Neural cell (in vitro differentiated cells): ENCODE measurements at regions not wholly inside any gene's neighbourhood (a gene's known extent, or its start where the extent isn't known, plus 50 kb on each side); places are given as distances from the start of the nearest gene placed in this dataset.

Experiments
- H2AFZ ChIP-seq: fragments of 200-600, 300-800 bp; sonication (generic), shearing (Covaris generic); 2 replicates; pipeline ENCODE4 v1.6.0; 2014; ENCODE audit warnings: low read depth, mild to moderate bottlenecking, antibody characterized with exemption, low read length, moderate library complexity
- H3F3A ChIP-seq: fragments of 200-600 bp; shearing (Covaris generic); 2 replicates; pipeline ENCODE4 v1.6.1; 2016; ENCODE audit warnings: mild to moderate bottlenecking, moderate library complexity, mixed read lengths, antibody characterized with exemption, low read length; ENCODE audit not compliant: insufficient read depth, poor library complexity, severe bottlenecking
- H3K27ac ChIP-seq: fragments of 200-600, 300-800 bp; sonication (generic), shearing (Covaris generic); 2 replicates; pipeline ENCODE4 v1.5.1; 2014; ENCODE audit warnings: mild to moderate bottlenecking, low read length, moderate library complexity
- H3K27me3 ChIP-seq: fragments of 300-800, 200-600 bp; sonication (generic), shearing (Covaris generic); 2 replicates; pipeline ENCODE4 v1.6.0; 2014; ENCODE audit warnings: mild to moderate bottlenecking, low read depth, low read length, moderate library complexity; ENCODE audit not compliant: insufficient read depth
- H3K36me3 ChIP-seq: fragments of 300-800, 200-600 bp; sonication (generic), shearing (Covaris generic); 2 replicates; pipeline ENCODE4 v1.5.1; 2014; ENCODE audit warnings: mild to moderate bottlenecking, antibody characterized with exemption, low read length, moderate library complexity; ENCODE audit not compliant: insufficient read depth
- H3K4me2 ChIP-seq: fragments of 300-800, 200-600 bp; sonication (generic), shearing (Covaris generic); 2 replicates; pipeline ENCODE4 v1.6.0; 2014; ENCODE audit warnings: mild to moderate bottlenecking, low read length
- H3K4me3 ChIP-seq: fragments of 300-800, 200-600 bp; sonication (generic), shearing (Covaris generic); 2 replicates; pipeline ENCODE4 v1.5.1; 2014; ENCODE audit warnings: mild to moderate bottlenecking, low read length, moderate library complexity
- H3K79me2 ChIP-seq: fragments of 200-600 bp; shearing (Covaris generic); replicated peaks from 2 replicates; pipeline ENCODE4 v1.6.0; 2014; ENCODE audit warnings: mild to moderate bottlenecking, low read length, moderate library complexity; ENCODE audit not compliant: insufficient read depth
- H3K9ac ChIP-seq: fragments of 300-800, 200-600 bp; sonication (generic), shearing (Covaris generic); 2 replicates; pipeline ENCODE4 v1.6.1; 2016; ENCODE audit warnings: mild to moderate bottlenecking, low read length, mixed read lengths
- H3K9me2 ChIP-seq: fragments of 200-600 bp; shearing (Covaris generic); 2 replicates; pipeline ENCODE4 v1.6.1; 2016; ENCODE audit warnings: mild to moderate bottlenecking, low read length, mixed read lengths; ENCODE audit not compliant: insufficient read depth
- H3K9me3 ChIP-seq: fragments of 200-600, 300-800 bp; sonication (generic), shearing (Covaris generic); 2 replicates; pipeline ENCODE4 v1.6.1; 2016; ENCODE audit warnings: mild to moderate bottlenecking, mixed run types, low read length, moderate library complexity, mixed read lengths
- H4K20me1 ChIP-seq: fragments of 200-600 bp; shearing (Covaris generic); 2 replicates; pipeline ENCODE4 v1.6.1; 2016; ENCODE audit warnings: mild to moderate bottlenecking, mixed run types; ENCODE audit not compliant: insufficient read depth
- CTCF ChIP-seq: fragments of 450-650 bp; IDR thresholded peaks from 2 replicates; pipeline ENCODE4 v1.5.1; 2014; ENCODE audit warnings: antibody characterized with exemption, mild to moderate bottlenecking, moderate library complexity; ENCODE audit not compliant: poor library complexity, severe bottlenecking
- EP300 ChIP-seq: fragments of 450-650 bp; conservative IDR thresholded peaks from 2 replicates; pipeline ENCODE4 v1.6.1; 2014; ENCODE audit warnings: antibody characterized with exemption, mild to moderate bottlenecking, moderate library complexity; ENCODE audit not compliant: poor library complexity, severe bottlenecking
- EZH2 ChIP-seq: fragments of 200-600, 300-800 bp; shearing (Covaris generic), sonication (generic); IDR thresholded peaks from 2 replicates; pipeline ENCODE4 v1.6.1; 2014; ENCODE audit warnings: antibody characterized with exemption, low read length, borderline replicate concordance, mild to moderate bottlenecking; ENCODE audit not compliant: insufficient read depth, poor library complexity, severe bottlenecking
- MXI1 ChIP-seq: fragments of 450-650 bp; conservative IDR thresholded peaks from 2 replicates; pipeline ENCODE4 v1.6.1; 2014; ENCODE audit warnings: antibody characterized with exemption, mild to moderate bottlenecking; ENCODE audit not compliant: poor library complexity, severe bottlenecking
- POLR2AphosphoS5 ChIP-seq: IDR thresholded peaks from 2 replicates; pipeline ENCODE4 v1.6.1; 2012
- RAD21 ChIP-seq: fragments of 450-650 bp; conservative IDR thresholded peaks from 2 replicates; pipeline ENCODE4 v1.6.1; 2014; ENCODE audit warnings: antibody characterized with exemption, mild to moderate bottlenecking, moderate library complexity
- REST ChIP-seq: IDR thresholded peaks from 2 replicates; pipeline ENCODE4 v1.6.1; 2012; ENCODE audit warnings: borderline replicate concordance
- SMC3 ChIP-seq: fragments of 450-650 bp; conservative IDR thresholded peaks from 2 replicates; pipeline ENCODE4 v1.6.1; 2014; ENCODE audit warnings: antibody characterized with exemption, mild to moderate bottlenecking, moderate library complexity; ENCODE audit not compliant: poor library complexity
- TAF1 ChIP-seq: IDR thresholded peaks from 2 replicates; pipeline ENCODE4 v1.6.1; 2012; ENCODE audit warnings: low read depth

- Histone ChIP-seq H2AFZ (no peak overlapping the region), H4K20me1 (no peaks in the 10 kb centered on the region), H3K36me3 (no peaks in the 10 kb centered on the region), H3K9ac (no peak overlapping the region), H3K27me3 (no peaks in the 10 kb centered on the region), H3K9me3 (no peaks in the 10 kb centered on the region), H3K79me2 (no peaks in the 10 kb centered on the region), H3K9me2 (no peaks in the 10 kb centered on the region), H3F3A (no peaks in the 10 kb centered on the region), H3K4me2 (no peak overlapping the region), H3K27ac (no peak overlapping the region), H3K4me3 (no peak overlapping the region)
- TF ChIP-seq CTCF (no peak), REST (no peak), RAD21 (no peak), POLR2AphosphoS5 (no peak), EP300 (no peak), TAF1 (no peak), SMC3 (no peak), MXI1 (no peak), EZH2 (no peak)
These were observed 928.9 kb upstream of the CDH10 start for GRCh38 chr5:25573691-25574090.

GRCh38 chr5:25570067-25570583 is 925.3 kb upstream of the CDH10 start:
- no peaks in the 10 kb centered on the region for H3K9me2 ChIP-seq
- H3K9ac ChIP-seq: no peak overlapping the region
- H3K4me2 ChIP-seq: no peak overlapping the region
- no peaks in the 10 kb centered on the region for H3F3A ChIP-seq
- no peaks in the 10 kb centered on the region for H4K20me1 ChIP-seq
- no peak overlapping the region for H2AFZ ChIP-seq
- H3K9me3 ChIP-seq: no peaks in the 10 kb centered on the region
- H3K27me3 ChIP-seq: no peaks in the 10 kb centered on the region
- no peaks in the 10 kb centered on the region for H3K79me2 ChIP-seq
- no peak overlapping the region for H3K4me3 ChIP-seq
- H3K27ac ChIP-seq: no peak overlapping the region
- H3K36me3 ChIP-seq: no peaks in the 10 kb centered on the region
- no peak for TF ChIP-seq TAF1
